Upper lobe of right lung (tissue), 1 donor: ENCODE measurements at regions not wholly inside any gene's neighbourhood (a gene's known extent, or its start where the extent isn't known, plus 50 kb on each side); places are given as distances from the start of the nearest gene placed in this dataset.

Experiments
- ATAC-seq: fragments of 200-7000 bp; cut with Tn5 transposase; one replicate; pipeline ENCODE4 v1.9.1; 2020; ENCODE audit warnings: mild to moderate bottlenecking, moderate library complexity
- DNase-seq: peaks from one replicate; pipeline ENCODE4 v3.0.0-alpha.2; 2020
- H3K27ac ChIP-seq: fragments of 200-600 bp; one replicate; pipeline ENCODE4 v1.8.0; 2022
- H3K27me3 ChIP-seq: fragments of 200-600 bp; one replicate; pipeline ENCODE4 v1.8.0; 2022; ENCODE audit warnings: mild to moderate bottlenecking
- H3K36me3 ChIP-seq: fragments of 200-600 bp; one replicate; pipeline ENCODE4 v1.8.0; 2022
- H3K4me1 ChIP-seq: fragments of 200-600 bp; one replicate; pipeline ENCODE4 v1.8.0; 2022
- H3K4me3 ChIP-seq: fragments of 200-600 bp; one replicate; pipeline ENCODE4 v1.8.0; 2022; ENCODE audit warnings: mild to moderate bottlenecking
- H3K9me3 ChIP-seq: fragments of 200-600 bp; one replicate; pipeline ENCODE4 v1.8.0; 2022
- CTCF ChIP-seq: fragments of 200-600 bp; IDR thresholded peaks from one replicate; pipeline ENCODE4 v1.8.0; 2022; ENCODE audit warnings: antibody characterized with exemption
- intact Hi-C: fragments of 100-400 bp; cut with DNase I; formaldehyde crosslinking; loops from one replicate; pipeline ENCODE4 v1.11.0; 2022
- donor health status: DM: no; HTN: yes; CAD: no; lungs with severe emphysema.

DNA sequence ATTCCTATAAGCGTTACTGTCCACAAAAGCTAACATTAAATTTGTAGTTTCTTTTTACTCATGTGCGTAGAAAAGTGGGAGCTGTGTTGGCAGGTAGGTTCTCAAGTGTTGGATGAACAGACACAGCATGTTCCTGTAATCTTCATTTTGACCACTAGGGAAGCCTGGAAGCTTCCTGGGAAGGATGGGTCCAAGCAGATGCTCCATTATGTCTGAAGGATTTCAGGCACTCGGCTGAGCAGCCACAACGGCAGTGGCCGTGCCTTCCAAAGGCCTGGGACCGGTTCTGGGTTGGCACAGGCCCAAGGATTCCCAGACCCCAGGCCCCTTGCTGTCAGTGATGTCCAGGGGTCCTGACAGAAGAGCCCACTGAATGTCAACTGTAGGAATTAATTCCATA is 386.3 kb downstream of the TNS3 start:
- no peak for ATAC-seq
- intact Hi-C loops: no loop called here

DNA sequence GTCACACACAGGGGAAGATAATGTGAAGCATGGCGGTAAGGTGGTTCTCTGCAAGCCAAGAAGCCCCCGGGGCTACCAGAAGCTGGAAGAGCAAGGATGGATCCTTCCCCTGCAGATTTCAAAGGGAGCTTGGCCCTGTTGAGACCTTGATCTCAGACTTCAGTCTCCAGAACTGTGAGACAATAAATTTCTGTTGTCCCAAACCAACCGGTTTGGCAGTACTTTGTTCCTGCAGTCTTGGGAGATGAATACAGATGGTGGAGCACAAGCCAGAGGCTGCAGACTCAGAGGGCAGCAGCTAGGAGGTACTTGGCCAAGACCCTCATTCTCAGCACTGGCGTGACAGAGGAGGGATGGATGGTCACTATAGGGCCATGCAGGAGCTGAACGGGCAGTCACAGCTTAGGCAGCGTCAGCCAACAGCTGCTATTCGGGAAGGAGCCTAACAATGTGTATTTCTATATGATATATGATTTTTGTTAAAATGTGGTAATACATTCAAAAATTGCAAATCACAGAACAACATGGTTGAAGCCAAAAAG is 387.3 kb downstream of the TNS3 start:
- ATAC-seq: no peak
- no peak for DNase-seq
- intact Hi-C loops: no loop called here
- no peaks in the 10 kb centered on the region for H3K36me3 ChIP-seq
- H3K27me3 ChIP-seq: no peaks in the 10 kb centered on the region
- H3K27ac ChIP-seq: no peak overlapping the region
- no peaks in the 10 kb centered on the region for H3K4me1 ChIP-seq
- no peak overlapping the region for H3K4me3 ChIP-seq
- no peaks in the 10 kb centered on the region for H3K9me3 ChIP-seq
- no peak for TF ChIP-seq CTCF

More for the DNA sequence above, 386.3 kb downstream of the TNS3 start:
- DNase-seq: no peak
- no peaks in the 10 kb centered on the region for H3K9me3 ChIP-seq
- H3K27ac ChIP-seq: no peak overlapping the region
- H3K4me1 ChIP-seq: no peaks in the 10 kb centered on the region
- H3K36me3 ChIP-seq: no peaks in the 10 kb centered on the region
- no peaks in the 10 kb centered on the region for H3K27me3 ChIP-seq
- peak; percentile 18 for TF ChIP-seq CTCF
- no peak overlapping the region for H3K4me3 ChIP-seq

- Histone ChIP-seq H3K9me3 (no peaks in the 10 kb centered on the region), H3K27me3 (no peaks in the 10 kb centered on the region), H3K36me3 (no peaks in the 10 kb centered on the region), H3K4me1 (no peaks in the 10 kb centered on the region), H3K4me3 (no peak overlapping the region), H3K27ac (no peak overlapping the region)
- DNase-seq (no peak), ATAC-seq (peak; percentile 55)
- TF ChIP-seq CTCF: no peak
- intact Hi-C loops: no loop called here
Observed at GRCh38 chr7:47192978-47193377, 388.9 kb downstream of the TNS3 start.

DNA sequence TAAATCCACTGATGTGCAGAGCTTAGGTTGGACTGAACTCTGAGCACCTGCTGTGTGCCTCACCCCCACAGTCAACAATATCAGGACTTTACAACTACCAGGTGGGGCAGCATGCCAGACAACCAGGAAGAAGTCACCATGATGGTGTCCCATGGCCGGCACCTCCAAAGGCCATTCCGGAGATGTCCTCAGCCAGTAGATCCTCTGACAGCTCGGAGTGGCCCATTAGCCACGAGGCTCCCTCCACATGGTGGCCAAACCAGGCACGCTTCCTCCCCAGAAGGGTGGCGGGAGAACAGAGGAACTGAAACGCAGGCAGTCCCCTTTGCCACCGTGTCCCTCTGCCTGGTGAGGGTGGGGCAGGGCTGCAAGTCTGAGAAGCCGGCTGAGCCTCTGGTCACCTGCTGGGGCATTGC is 390.0 kb downstream of the TNS3 start:
- ATAC-seq (peak; percentile 78), DNase-seq (no peak)
- Histone ChIP-seq H3K9me3 (no peaks in the 10 kb centered on the region), H3K4me1 (no peaks in the 10 kb centered on the region), H3K36me3 (no peaks in the 10 kb centered on the region), H3K27ac (no peak overlapping the region), H3K27me3 (no peaks in the 10 kb centered on the region), H3K4me3 (no peak overlapping the region)
- intact Hi-C loops: no loop called here
- no peak for TF ChIP-seq CTCF

- no peak overlapping the region for H3K27ac ChIP-seq
- H3K36me3 ChIP-seq: no peaks in the 10 kb centered on the region
- H3K27me3 ChIP-seq: no peaks in the 10 kb centered on the region
- H3K9me3 ChIP-seq: no peaks in the 10 kb centered on the region
- intact Hi-C loops: no loop called here
- DNase-seq (no peak), ATAC-seq (no peak)
- no peak overlapping the region for H3K4me3 ChIP-seq
- no peaks in the 10 kb centered on the region for H3K4me1 ChIP-seq
- TF ChIP-seq CTCF: no peak
Observed at GRCh38 chr7:47191316-47191715, 390.6 kb downstream of the TNS3 start.

GRCh38 chr7:47190462-47190861 is 391.4 kb downstream of the TNS3 start:
- intact Hi-C loops: no loop called here
- Histone ChIP-seq H3K9me3 (no peaks in the 10 kb centered on the region), H3K4me3 (no peak overlapping the region), H3K27me3 (no peaks in the 10 kb centered on the region), H3K27ac (no peak overlapping the region), H3K4me1 (no peaks in the 10 kb centered on the region), H3K36me3 (no peaks in the 10 kb centered on the region)
- TF ChIP-seq CTCF: no peak
- no peak for ATAC-seq
- DNase-seq: no peak
